ENCODE measurements at regions not wholly inside any gene's neighbourhood (a gene's known extent, or its start where the extent isn't known, plus 50 kb on each side); places are given as distances from the start of the nearest gene placed in this dataset.
"Not testable (repeated sequence)": the region's sequence is repeated elsewhere in the genome, so short reads cannot be mapped to it uniquely, and the experiment has no call there.

- WGBS (ENCODE audit: insufficient coverage, insufficient read length) = no CpG with 5 or more reads among the region's 3 CpGs
- H3K9me3 ChIP-seq (ENCODE audit: control insufficient read depth, insufficient read depth, low read length) = peaks cover 1% of the 10 kb centered on the region; the same call in 1 of the 2 replicates
- DNase-seq (ENCODE audit: low read depth, low spot score) = no peak
- no peaks in the 10 kb centered on the region for H3K36me3 ChIP-seq (ENCODE audit: control insufficient read depth, insufficient read depth, low read length)
- no peak overlapping the region for H3K27ac ChIP-seq (ENCODE audit: low read length)
- H3K27me3 ChIP-seq (ENCODE audit: control insufficient read depth, insufficient read depth, low read length) = no peaks in the 10 kb centered on the region
- H3K4me1 ChIP-seq (ENCODE audit: control insufficient read depth, insufficient read depth, low read length) = no peaks in the 10 kb centered on the region
- no peak overlapping the region for H3K4me3 ChIP-seq (ENCODE audit: low read length)
Observed at GRCh38 chr13:50646070-50646469, 197.4 kb downstream of the DLEU7 start.

DNA sequence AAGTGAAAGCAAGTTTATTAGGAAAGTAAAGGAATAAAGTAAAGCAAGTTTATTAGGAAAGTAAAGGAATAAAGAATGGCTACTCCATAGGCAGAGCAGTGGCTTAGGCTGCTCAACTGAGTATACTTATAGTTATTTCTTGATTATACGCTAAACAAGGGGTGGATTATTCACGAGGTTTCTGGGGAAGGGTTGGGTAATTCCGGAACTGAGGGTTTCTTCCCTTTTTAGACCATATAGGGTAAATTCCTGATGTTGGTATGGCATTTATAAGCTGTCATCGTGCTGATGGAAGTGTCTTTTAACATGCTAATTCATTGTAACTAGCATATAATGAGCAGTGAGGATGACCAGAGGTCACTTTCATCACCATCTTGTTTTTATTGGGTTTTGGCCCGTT lies 194.3 kb downstream of the DLEU7 start:
- Histone ChIP-seq H3K4me3 (ENCODE audit: low read length) (no peak overlapping the region), H3K4me1 (ENCODE audit: control insufficient read depth, insufficient read depth, low read length) (no peaks in the 10 kb centered on the region), H3K36me3 (ENCODE audit: control insufficient read depth, insufficient read depth, low read length) (no peaks in the 10 kb centered on the region), H3K9me3 (ENCODE audit: control insufficient read depth, insufficient read depth, low read length) (peaks cover 1% of the 10 kb centered on the region; the same call in 1 of the 2 replicates), H3K27me3 (ENCODE audit: control insufficient read depth, insufficient read depth, low read length) (no peaks in the 10 kb centered on the region), H3K27ac (ENCODE audit: low read length) (no peak overlapping the region)
- DNase-seq (ENCODE audit: low read depth, low spot score) = no peak
- WGBS (ENCODE audit: insufficient coverage, insufficient read length) = no CpG with 5 or more reads among the region's 5 CpGs

GRCh38 chr13:50650592-50651504 lies 192.6 kb downstream of the DLEU7 start:
- H3K4me3 ChIP-seq (ENCODE audit: low read length) = no peak overlapping the region
- no CpG with 5 or more reads among the region's 11 CpGs for WGBS (ENCODE audit: insufficient coverage, insufficient read length)
- no peaks in the 10 kb centered on the region for H3K4me1 ChIP-seq (ENCODE audit: control insufficient read depth, insufficient read depth, low read length)
- no peak for DNase-seq (ENCODE audit: low read depth, low spot score)
- H3K9me3 ChIP-seq (ENCODE audit: control insufficient read depth, insufficient read depth, low read length) = peaks cover 1% of the 10 kb centered on the region; the same call in 1 of the 2 replicates
- no peaks in the 10 kb centered on the region for H3K27me3 ChIP-seq (ENCODE audit: control insufficient read depth, insufficient read depth, low read length)
- no peak overlapping the region for H3K27ac ChIP-seq (ENCODE audit: low read length)
- H3K36me3 ChIP-seq (ENCODE audit: control insufficient read depth, insufficient read depth, low read length) = no peaks in the 10 kb centered on the region

DNA sequence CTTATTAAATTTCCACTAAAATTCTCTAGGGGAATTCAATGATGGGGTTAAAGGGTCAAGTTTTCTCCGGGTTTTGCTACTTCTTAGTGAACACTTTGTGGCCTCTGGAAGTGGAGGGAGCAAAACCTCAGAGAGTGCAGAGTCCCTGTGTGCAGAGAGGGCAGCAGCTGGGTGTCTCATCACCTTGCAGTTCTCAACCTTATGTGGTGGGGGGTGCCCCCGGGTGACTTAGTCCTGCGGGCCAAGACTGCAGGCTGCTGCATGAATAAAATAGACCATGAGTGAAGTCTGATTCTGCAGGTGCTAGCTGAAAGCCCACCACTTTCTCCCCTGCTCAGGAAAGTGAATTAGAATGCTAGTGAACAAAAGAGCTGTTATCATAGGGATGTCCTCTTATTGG lies 191.6 kb downstream of the DLEU7 start:
- DNase-seq (ENCODE audit: low read depth, low spot score) = no peak
- Histone ChIP-seq H3K4me1 (ENCODE audit: control insufficient read depth, insufficient read depth, low read length) (no peaks in the 10 kb centered on the region), H3K36me3 (ENCODE audit: control insufficient read depth, insufficient read depth, low read length) (no peaks in the 10 kb centered on the region), H3K4me3 (ENCODE audit: low read length) (no peak overlapping the region), H3K9me3 (ENCODE audit: control insufficient read depth, insufficient read depth, low read length) (peaks cover 1% of the 10 kb centered on the region; the same call in 1 of the 2 replicates), H3K27ac (ENCODE audit: low read length) (no peak overlapping the region), H3K27me3 (ENCODE audit: control insufficient read depth, insufficient read depth, low read length) (no peaks in the 10 kb centered on the region)
- no CpG with 5 or more reads among the region's 3 CpGs for WGBS (ENCODE audit: insufficient coverage, insufficient read length)

DNA sequence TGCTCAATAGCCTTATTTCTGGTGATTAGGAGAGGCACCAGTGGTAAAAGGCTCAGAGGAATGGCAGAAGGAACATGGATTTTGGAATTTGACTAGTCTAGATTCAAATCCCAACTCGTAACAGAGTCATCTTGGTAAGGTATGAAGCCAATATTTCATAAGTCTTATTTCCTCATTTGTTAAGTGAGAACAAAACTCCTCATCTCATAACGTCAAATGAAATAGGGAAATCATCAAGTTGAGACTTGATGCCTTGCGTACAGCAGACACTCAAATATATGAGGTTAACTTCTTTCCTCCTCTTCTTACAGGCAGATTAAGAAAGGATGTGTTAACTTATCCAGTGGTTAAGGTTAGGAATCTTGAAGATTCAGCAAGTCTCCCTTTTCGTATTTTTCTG lies 189.2 kb downstream of the DLEU7 start:
- Histone ChIP-seq H3K4me1 (ENCODE audit: control insufficient read depth, insufficient read depth, low read length) (0 out of 2 replicates have a peak, but pooled peaks cover 2% of the 10 kb centered on the region), H3K27me3 (ENCODE audit: control insufficient read depth, insufficient read depth, low read length) (no peaks in the 10 kb centered on the region), H3K9me3 (ENCODE audit: control insufficient read depth, insufficient read depth, low read length) (peaks cover 1% of the 10 kb centered on the region; the same call in 1 of the 2 replicates), H3K27ac (ENCODE audit: low read length) (no peak overlapping the region), H3K36me3 (ENCODE audit: control insufficient read depth, insufficient read depth, low read length) (no peaks in the 10 kb centered on the region), H3K4me3 (ENCODE audit: low read length) (no peak overlapping the region)
- no peak for DNase-seq (ENCODE audit: low read depth, low spot score)
- no CpG with 5 or more reads among the region's 4 CpGs for WGBS (ENCODE audit: insufficient coverage, insufficient read length)

DNA sequence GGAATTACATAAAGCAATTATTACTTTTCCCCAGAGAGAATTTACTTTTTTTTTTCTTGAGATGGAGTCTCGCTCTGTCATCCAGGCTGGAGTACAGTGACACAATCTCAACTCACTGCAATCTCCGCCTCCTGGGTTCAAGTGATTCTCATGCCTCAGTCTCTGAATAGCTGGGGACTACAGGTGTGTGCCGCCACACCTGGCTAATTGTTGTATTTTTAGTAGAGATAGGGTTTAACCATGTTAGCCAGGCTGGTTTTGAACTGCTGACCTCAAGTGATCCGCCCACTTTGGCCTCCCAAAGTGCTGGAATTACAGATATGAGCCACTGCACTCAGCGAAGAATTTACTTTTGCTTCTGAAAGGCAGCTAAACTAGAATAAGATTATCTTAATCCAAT lies 181.6 kb downstream of the DLEU7 start:
- not testable (repeated sequence) for H3K4me1 ChIP-seq (ENCODE audit: control insufficient read depth, insufficient read depth, low read length); H3K27me3 ChIP-seq (ENCODE audit: control insufficient read depth, insufficient read depth, low read length); DNase-seq (ENCODE audit: low read depth, low spot score); H3K4me3 ChIP-seq (ENCODE audit: low read length); H3K36me3 ChIP-seq (ENCODE audit: control insufficient read depth, insufficient read depth, low read length); H3K27ac ChIP-seq (ENCODE audit: low read length); H3K9me3 ChIP-seq (ENCODE audit: control insufficient read depth, insufficient read depth, low read length)
- no CpG with 5 or more reads among the region's 5 CpGs for WGBS (ENCODE audit: insufficient coverage, insufficient read length)

DNA sequence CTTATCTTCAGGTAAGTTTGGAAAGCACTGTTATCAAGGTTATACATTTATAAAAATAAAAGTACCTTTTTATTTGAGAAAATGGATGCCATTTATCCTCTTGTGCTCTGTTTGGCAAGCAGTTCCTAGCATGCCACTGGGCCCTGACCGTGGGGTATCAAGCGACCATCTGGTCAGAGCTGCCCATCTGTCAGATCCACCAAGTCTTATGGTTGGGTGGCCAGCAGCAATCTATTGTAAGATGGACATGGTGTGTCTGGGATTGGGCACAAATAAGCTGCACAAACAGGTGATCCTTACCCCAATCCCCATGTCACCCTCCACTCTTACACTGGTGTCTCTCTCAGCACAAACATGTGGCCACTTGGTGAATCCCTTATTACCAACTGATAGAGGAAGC lies 178.5 kb downstream of the DLEU7 start:
- no peaks in the 10 kb centered on the region for H3K4me1 ChIP-seq (ENCODE audit: control insufficient read depth, insufficient read depth, low read length)
- H3K4me3 ChIP-seq (ENCODE audit: low read length) = no peak overlapping the region
- no peak overlapping the region for H3K27ac ChIP-seq (ENCODE audit: low read length)
- no peaks in the 10 kb centered on the region for H3K9me3 ChIP-seq (ENCODE audit: control insufficient read depth, insufficient read depth, low read length)
- WGBS (ENCODE audit: insufficient coverage, insufficient read length) = no CpG with 5 or more reads among the region's 2 CpGs
- DNase-seq (ENCODE audit: low read depth, low spot score) = no peak
- no peaks in the 10 kb centered on the region for H3K36me3 ChIP-seq (ENCODE audit: control insufficient read depth, insufficient read depth, low read length)
- no peaks in the 10 kb centered on the region for H3K27me3 ChIP-seq (ENCODE audit: control insufficient read depth, insufficient read depth, low read length)

- Histone ChIP-seq H3K4me3 (ENCODE audit: low read length) (no peak overlapping the region), H3K27ac (ENCODE audit: low read length) (no peak overlapping the region), H3K27me3 (ENCODE audit: control insufficient read depth, insufficient read depth, low read length) (no peaks in the 10 kb centered on the region), H3K4me1 (ENCODE audit: control insufficient read depth, insufficient read depth, low read length) (no peaks in the 10 kb centered on the region), H3K9me3 (ENCODE audit: control insufficient read depth, insufficient read depth, low read length) (no peaks in the 10 kb centered on the region), H3K36me3 (ENCODE audit: control insufficient read depth, insufficient read depth, low read length) (no peaks in the 10 kb centered on the region)
- DNase-seq (ENCODE audit: low read depth, low spot score) = no peak
- no CpG with 5 or more reads among the region's 6 CpGs for WGBS (ENCODE audit: insufficient coverage, insufficient read length)
Observed at GRCh38 chr13:50668049-50668448, 175.4 kb downstream of the DLEU7 start.

- WGBS (ENCODE audit: insufficient coverage, insufficient read length) = no CpG with 5 or more reads among the region's 3 CpGs
- no peak for DNase-seq (ENCODE audit: low read depth, low spot score)
Observed at GRCh38 chr13:50668691-50669271, 174.7 kb downstream of the DLEU7 start.

DNA sequence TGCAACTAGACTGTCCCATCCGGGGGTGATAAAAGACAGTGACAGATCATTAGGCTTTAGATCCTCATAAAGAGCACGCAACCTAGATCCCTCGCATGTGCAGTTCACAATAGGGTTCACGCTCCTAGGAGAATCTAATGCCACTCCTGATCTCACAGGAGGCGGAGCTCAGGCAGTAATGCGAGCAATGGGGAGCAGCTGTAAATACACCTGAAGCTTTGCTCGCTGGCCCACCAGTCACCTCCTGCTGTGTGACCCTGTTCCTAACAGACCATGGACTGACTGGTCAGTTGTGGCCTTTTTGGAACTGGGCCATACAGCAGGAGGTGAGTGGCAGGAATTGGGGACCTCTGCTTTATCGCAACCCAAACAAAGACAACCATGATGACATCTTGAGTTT lies 173.2 kb downstream of the DLEU7 start:
- WGBS (ENCODE audit: insufficient coverage, insufficient read length) = no CpG with 5 or more reads among the region's 8 CpGs
- H3K36me3 ChIP-seq (ENCODE audit: control insufficient read depth, insufficient read depth, low read length) = no peaks in the 10 kb centered on the region
- no peak overlapping the region for H3K4me3 ChIP-seq (ENCODE audit: low read length)
- H3K9me3 ChIP-seq (ENCODE audit: control insufficient read depth, insufficient read depth, low read length) = no peaks in the 10 kb centered on the region
- H3K4me1 ChIP-seq (ENCODE audit: control insufficient read depth, insufficient read depth, low read length) = no peaks in the 10 kb centered on the region
- H3K27ac ChIP-seq (ENCODE audit: low read length) = no peak overlapping the region
- DNase-seq (ENCODE audit: low read depth, low spot score) = no peak
- H3K27me3 ChIP-seq (ENCODE audit: control insufficient read depth, insufficient read depth, low read length) = no peaks in the 10 kb centered on the region

More at GRCh38 chr13:50668691-50669271, 174.7 kb downstream of the DLEU7 start:
- no peaks in the 10 kb centered on the region for H3K9me3 ChIP-seq (ENCODE audit: control insufficient read depth, insufficient read depth, low read length)
- no peaks in the 10 kb centered on the region for H3K27me3 ChIP-seq (ENCODE audit: control insufficient read depth, insufficient read depth, low read length)
- H3K4me3 ChIP-seq (ENCODE audit: low read length) = no peak overlapping the region
- H3K27ac ChIP-seq (ENCODE audit: low read length) = no peak overlapping the region
- H3K4me1 ChIP-seq (ENCODE audit: control insufficient read depth, insufficient read depth, low read length) = no peaks in the 10 kb centered on the region
- H3K36me3 ChIP-seq (ENCODE audit: control insufficient read depth, insufficient read depth, low read length) = no peaks in the 10 kb centered on the region

Measured in iPS DF 6.9 (cell line).